ENCODE measurements at regions not wholly inside any gene's neighbourhood (a gene's known extent, or its start where the extent isn't known, plus 50 kb on each side); places are given as distances from the start of the nearest gene placed in this dataset.

GRCh38 chr2:217045700-217046475 is 186.0 kb upstream of the TNP1 start:
- no peak for TF ChIP-seq CTCF (IDR thresholded peaks at IDR 0.05; ENCODE audit: control insufficient read depth, insufficient read depth, low read depth, low read length, missing control alignments)
- H3K4me3 ChIP-seq (ENCODE audit: control insufficient read depth, low read depth, low read length), result no peak overlapping the region
- no peak for DNase-seq (ENCODE audit: low read depth)

GRCh38 chr2:217040099-217040498 is 180.2 kb upstream of the TNP1 start:
- no peak for TF ChIP-seq CTCF (IDR thresholded peaks at IDR 0.05; ENCODE audit: control insufficient read depth, insufficient read depth, low read depth, low read length, missing control alignments)
- H3K4me3 ChIP-seq (ENCODE audit: control insufficient read depth, low read depth, low read length), result no peak overlapping the region
- DNase-seq (ENCODE audit: low read depth), result no peak

GRCh38 chr2:217038001-217038400 is 178.1 kb upstream of the TNP1 start:
- DNase-seq (ENCODE audit: low read depth), result no peak
- TF ChIP-seq CTCF (IDR thresholded peaks at IDR 0.05; ENCODE audit: control insufficient read depth, insufficient read depth, low read depth, low read length, missing control alignments), result no peak

GRCh38 chr2:217037353-217037752 is 177.5 kb upstream of the TNP1 start:
- no peak for DNase-seq (ENCODE audit: low read depth)
- TF ChIP-seq CTCF (IDR thresholded peaks at IDR 0.05; ENCODE audit: control insufficient read depth, insufficient read depth, low read depth, low read length, missing control alignments), result no peak
- H3K4me3 ChIP-seq (ENCODE audit: control insufficient read depth, low read depth, low read length), result no peak overlapping the region

More at GRCh38 chr2:217038001-217038400, 178.1 kb upstream of the TNP1 start:
- no peak overlapping the region for H3K4me3 ChIP-seq (ENCODE audit: control insufficient read depth, low read depth, low read length)

GRCh38 chr2:217035967-217036366 is 176.1 kb upstream of the TNP1 start:
- DNase-seq (ENCODE audit: low read depth), result no peak
- no peak overlapping the region for H3K4me3 ChIP-seq (ENCODE audit: control insufficient read depth, low read depth, low read length)
- TF ChIP-seq CTCF (IDR thresholded peaks at IDR 0.05; ENCODE audit: control insufficient read depth, insufficient read depth, low read depth, low read length, missing control alignments), result no peak

GRCh38 chr2:217033186-217033585 is 173.3 kb upstream of the TNP1 start:
- no peak for TF ChIP-seq CTCF (IDR thresholded peaks at IDR 0.05; ENCODE audit: control insufficient read depth, insufficient read depth, low read depth, low read length, missing control alignments)
- H3K4me3 ChIP-seq (ENCODE audit: control insufficient read depth, low read depth, low read length), result no peak overlapping the region
- no peak for DNase-seq (ENCODE audit: low read depth)
